Natural killer cell treated with Interleukin-12 subunit alpha and Interleukin-12 subunit beta and Interleukin-15 and Interleukin-18, amount 100 ng/mL, for 72 hours (primary cell): ENCODE measurements at regions not wholly inside any gene's neighbourhood (a gene's known extent, or its start where the extent isn't known, plus 50 kb on each side); places are given as distances from the start of the nearest gene placed in this dataset.

Source experiments
- ATAC-seq, 2 donors: fragments of 150-1000 bp; cut with Tn5 transposase in 1 of 2; sonication (Bioruptor Pico), chemical (Tn5 transposase) in 1 of 2; 2 replicates each; pipeline ENCODE4 v1.10.0; 2021
- DNase-seq: peaks from one replicate; pipeline ENCODE4 v3.0.0; 2022; ENCODE audit warnings: low spot score
- H3K27ac Mint-ChIP-seq, 2 donors: 1 replicate in 1 of 2; 2 replicates in 1 of 2; pipeline ENCODE4 v1.8.0; 2022; ENCODE audit warnings: mixed read lengths in 2 of 2, mild to moderate bottlenecking in 1 of 2, moderate library complexity in 1 of 2
- H3K27me3 Mint-ChIP-seq, 2 donors: 1 replicate in 1 of 2; 2 replicates in 1 of 2; pipeline ENCODE4 v1.8.0; 2022; ENCODE audit warnings: mixed read lengths in 2 of 2
- H3K36me3 Mint-ChIP-seq: one replicate; pipeline ENCODE4 v1.8.0; 2022; ENCODE audit warnings: mixed read lengths
- H3K4me1 Mint-ChIP-seq, 2 donors: 1 replicate in 1 of 2; 2 replicates in 1 of 2; pipeline ENCODE4 v1.8.0; 2022; ENCODE audit warnings: low read depth in 2 of 2, mixed read lengths in 2 of 2, mild to moderate bottlenecking in 1 of 2
- H3K4me3 Mint-ChIP-seq: one replicate; pipeline ENCODE4 v1.8.0; 2022; ENCODE audit warnings: mixed read lengths
- H3K9me3 Mint-ChIP-seq: 2 replicates; pipeline ENCODE4 v1.8.0; 2022; ENCODE audit warnings: mixed read lengths

GRCh38 chr17:13442361-13442760 lies 159.4 kb downstream of the HS3ST3A1 start:
- no peak overlapping the region for H3K27ac Mint-ChIP-seq
- no peaks in the 10 kb centered on the region for H3K9me3 Mint-ChIP-seq
- H3K4me3 Mint-ChIP-seq, result no peak overlapping the region
- no peaks in the 10 kb centered on the region for H3K27me3 Mint-ChIP-seq
- no peaks in the 10 kb centered on the region for H3K36me3 Mint-ChIP-seq
- H3K4me1 Mint-ChIP-seq, result no peaks in the 10 kb centered on the region
- ATAC-seq (no peak), DNase-seq (no peak)

GRCh38 chr17:13441873-13442272 lies 159.9 kb downstream of the HS3ST3A1 start:
- Mint-ChIP-seq H3K27ac (no peak overlapping the region), H3K9me3 (no peaks in the 10 kb centered on the region), H3K4me1 (no peaks in the 10 kb centered on the region), H3K36me3 (no peaks in the 10 kb centered on the region), H3K27me3 (no peaks in the 10 kb centered on the region), H3K4me3 (no peak overlapping the region)
- ATAC-seq (no peak), DNase-seq (no peak)

GRCh38 chr17:13437966-13438779 lies 163.6 kb downstream of the HS3ST3A1 start:
- H3K27ac Mint-ChIP-seq, result no peak overlapping the region
- no peak for ATAC-seq
- no peaks in the 10 kb centered on the region for H3K36me3 Mint-ChIP-seq
- H3K27me3 Mint-ChIP-seq, result peaks cover 0 to 7% of the 10 kb centered on the region in 2 donors
- H3K9me3 Mint-ChIP-seq, result peaks cover 3% of the 10 kb centered on the region
- no peak for DNase-seq
- no peak overlapping the region for H3K4me3 Mint-ChIP-seq
- H3K4me1 Mint-ChIP-seq, result no peaks in the 10 kb centered on the region

GRCh38 chr17:13435230-13435629 lies 166.5 kb downstream of the HS3ST3A1 start:
- no peak overlapping the region for H3K27ac Mint-ChIP-seq
- peaks cover 0 to 7% of the 10 kb centered on the region in 2 donors for H3K27me3 Mint-ChIP-seq
- no peaks in the 10 kb centered on the region for H3K36me3 Mint-ChIP-seq
- H3K9me3 Mint-ChIP-seq, result peaks cover 3% of the 10 kb centered on the region
- no peak overlapping the region for H3K4me3 Mint-ChIP-seq
- ATAC-seq (no peak), DNase-seq (no peak)
- H3K4me1 Mint-ChIP-seq, result no peaks in the 10 kb centered on the region

GRCh38 chr17:13429201-13429600 lies 172.5 kb downstream of the HS3ST3A1 start:
- Mint-ChIP-seq H3K4me1 (no peaks in the 10 kb centered on the region), H3K9me3 (no peaks in the 10 kb centered on the region), H3K36me3 (no peaks in the 10 kb centered on the region), H3K27me3 (peaks cover 0 to 4% of the 10 kb centered on the region in 2 donors), H3K4me3 (no peak overlapping the region), H3K27ac (no peak overlapping the region)
- ATAC-seq, result no peak
- DNase-seq, result no peak

- no peaks in the 10 kb centered on the region for H3K27me3 Mint-ChIP-seq
- no peak for DNase-seq
- no peaks in the 10 kb centered on the region for H3K9me3 Mint-ChIP-seq
- H3K36me3 Mint-ChIP-seq, result no peaks in the 10 kb centered on the region
- H3K27ac Mint-ChIP-seq, result no peak overlapping the region
- ATAC-seq, result no peak
- no peaks in the 10 kb centered on the region for H3K4me1 Mint-ChIP-seq
- no peak overlapping the region for H3K4me3 Mint-ChIP-seq
Measured at GRCh38 chr17:13428611-13429042, 173.1 kb downstream of the HS3ST3A1 start.

GRCh38 chr17:13426991-13427390 lies 174.7 kb downstream of the HS3ST3A1 start:
- Mint-ChIP-seq H3K36me3 (no peaks in the 10 kb centered on the region), H3K4me3 (no peak overlapping the region)
- ATAC-seq, result no peak

GRCh38 chr17:13425390-13425789 lies 176.3 kb downstream of the HS3ST3A1 start:
- H3K36me3 Mint-ChIP-seq, result no peaks in the 10 kb centered on the region
- peaks cover 0 to 13% of the 10 kb centered on the region in 2 donors for H3K27me3 Mint-ChIP-seq
- no peak overlapping the region for H3K27ac Mint-ChIP-seq
- H3K4me1 Mint-ChIP-seq, result no peaks in the 10 kb centered on the region
- no peaks in the 10 kb centered on the region for H3K9me3 Mint-ChIP-seq
- ATAC-seq (no peak), DNase-seq (no peak)
- no peak overlapping the region for H3K4me3 Mint-ChIP-seq

More at GRCh38 chr17:13426991-13427390, 174.7 kb downstream of the HS3ST3A1 start:
- Mint-ChIP-seq H3K27ac (no peak overlapping the region), H3K27me3 (no peaks in the 10 kb centered on the region), H3K4me1 (no peaks in the 10 kb centered on the region), H3K9me3 (no peaks in the 10 kb centered on the region)
- DNase-seq, result no peak

- Mint-ChIP-seq H3K27ac (no peak overlapping the region), H3K4me1 (no peaks in the 10 kb centered on the region), H3K27me3 (peaks cover 2 to 17% of the 10 kb centered on the region in 2 donors), H3K9me3 (peaks cover 2% of the 10 kb centered on the region), H3K4me3 (no peak overlapping the region), H3K36me3 (no peaks in the 10 kb centered on the region)
- ATAC-seq (no peak), DNase-seq (no peak)
Measured at GRCh38 chr17:13421581-13422130, 180.1 kb downstream of the HS3ST3A1 start.

GRCh38 chr17:13420878-13421277 lies 180.9 kb downstream of the HS3ST3A1 start:
- Mint-ChIP-seq H3K4me1 (no peaks in the 10 kb centered on the region), H3K27me3 (peaks cover 3 to 21% of the 10 kb centered on the region in 2 donors), H3K4me3 (no peak overlapping the region), H3K36me3 (no peaks in the 10 kb centered on the region), H3K9me3 (peaks cover 4% of the 10 kb centered on the region), H3K27ac (no peak overlapping the region)
- ATAC-seq (no peak), DNase-seq (no peak)

GRCh38 chr17:13420418-13420826 lies 181.3 kb downstream of the HS3ST3A1 start:
- DNase-seq (no peak), ATAC-seq (no peak)
- Mint-ChIP-seq H3K4me3 (no peak overlapping the region), H3K9me3 (peaks cover 4% of the 10 kb centered on the region), H3K27ac (no peak overlapping the region), H3K4me1 (no peaks in the 10 kb centered on the region), H3K27me3 (peaks cover 3 to 21% of the 10 kb centered on the region in 2 donors), H3K36me3 (no peaks in the 10 kb centered on the region)

GRCh38 chr17:13419676-13420075 lies 182.1 kb downstream of the HS3ST3A1 start:
- Mint-ChIP-seq H3K36me3 (no peaks in the 10 kb centered on the region), H3K9me3 (peaks cover 4% of the 10 kb centered on the region), H3K4me1 (no peaks in the 10 kb centered on the region), H3K27ac (no peak overlapping the region), H3K4me3 (no peak overlapping the region), H3K27me3 (peaks cover 3 to 21% of the 10 kb centered on the region in 2 donors)
- ATAC-seq (no peak), DNase-seq (no peak)

- DNase-seq, result no peak
- peaks cover 4% of the 10 kb centered on the region for H3K9me3 Mint-ChIP-seq
- ATAC-seq, result no peak
- H3K4me3 Mint-ChIP-seq, result no peak overlapping the region
- H3K27ac Mint-ChIP-seq, result no peak overlapping the region
- no peaks in the 10 kb centered on the region for H3K4me1 Mint-ChIP-seq
- no peaks in the 10 kb centered on the region for H3K36me3 Mint-ChIP-seq
- H3K27me3 Mint-ChIP-seq, result peaks cover 3 to 21% of the 10 kb centered on the region in 2 donors
Measured at GRCh38 chr17:13418891-13419290, 182.8 kb downstream of the HS3ST3A1 start.

- Mint-ChIP-seq H3K9me3 (peaks cover 4% of the 10 kb centered on the region), H3K4me1 (no peaks in the 10 kb centered on the region), H3K36me3 (no peaks in the 10 kb centered on the region), H3K4me3 (no peak overlapping the region), H3K27ac (no peak overlapping the region), H3K27me3 (peaks cover 3 to 21% of the 10 kb centered on the region in 2 donors)
- no peak for DNase-seq
- ATAC-seq, result no peak
Measured at GRCh38 chr17:13417381-13417950, 184.3 kb downstream of the HS3ST3A1 start.
